PFSK-1 (cell line): ENCODE measurements at regions not wholly inside any gene's neighbourhood (a gene's known extent, or its start where the extent isn't known, plus 50 kb on each side); places are given as distances from the start of the nearest gene placed in this dataset.

ENCODE experiments used
- POLR2AphosphoS5 ChIP-seq: IDR thresholded peaks from 2 replicates; pipeline ENCODE4 v1.6.1; 2012; ENCODE audit warnings: low read depth, mild to moderate bottlenecking, control low read depth, low read length, moderate library complexity
- REST ChIP-seq, 2 experiments: IDR thresholded peaks; 2 replicates each; pipeline versions ENCODE4 v1.6.1 to v1.8.0; 2011 to 2012; ENCODE audit warnings: low read depth in 2 of 2, low read length in 2 of 2, control low read depth in 1 of 2, inconsistent platforms in 1 of 2, mild to moderate bottlenecking in 1 of 2, moderate library complexity in 1 of 2; ENCODE audit not compliant: insufficient read depth in 1 of 2

- TF ChIP-seq REST (IDR thresholded peaks at IDR 0.05; ENCODE audit: insufficient read depth in 1 of 2, low read depth in 2 of 2, low read length in 2 of 2), result no peak
- no peak for TF ChIP-seq POLR2AphosphoS5
These were observed 73.1 kb upstream of the SPATA12 start for GRCh38 chr3:56987238-56987895.
